SIG-M5 treated with dmso at 0.1 percent for 504 hours (cell line): ENCODE measurements at regions not wholly inside any gene's neighbourhood (a gene's known extent, or its start where the extent isn't known, plus 50 kb on each side); places are given as distances from the start of the nearest gene placed in this dataset.

Source experiments
- DNase-seq: peaks from one replicate; lab custom pipeline; 2025; ENCODE audit not compliant: unreplicated experiment; lab: John Stamatoyannopoulos, UW

DNA sequence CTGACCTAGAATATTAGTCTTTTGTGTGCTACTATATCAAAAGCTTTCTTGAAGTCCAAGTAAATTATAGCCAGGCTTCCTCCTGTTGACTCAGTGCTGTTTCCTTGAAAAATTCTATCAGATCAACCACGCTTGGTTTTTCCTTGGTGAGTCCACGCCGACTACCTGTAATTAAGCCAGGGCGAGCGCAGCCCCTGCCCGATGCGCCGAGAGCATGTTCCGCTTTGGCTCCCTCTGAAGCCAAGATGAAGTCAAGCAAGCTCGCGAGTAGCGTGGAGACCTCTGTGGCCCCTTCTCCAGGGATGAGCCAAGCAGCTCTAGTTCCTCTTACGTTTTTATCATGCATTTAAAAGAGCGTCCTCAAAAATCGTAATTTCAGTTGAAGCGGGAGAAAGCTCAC lies 641.2 kb downstream of the CDH26 start:
- DNase-seq = no peak

DNA sequence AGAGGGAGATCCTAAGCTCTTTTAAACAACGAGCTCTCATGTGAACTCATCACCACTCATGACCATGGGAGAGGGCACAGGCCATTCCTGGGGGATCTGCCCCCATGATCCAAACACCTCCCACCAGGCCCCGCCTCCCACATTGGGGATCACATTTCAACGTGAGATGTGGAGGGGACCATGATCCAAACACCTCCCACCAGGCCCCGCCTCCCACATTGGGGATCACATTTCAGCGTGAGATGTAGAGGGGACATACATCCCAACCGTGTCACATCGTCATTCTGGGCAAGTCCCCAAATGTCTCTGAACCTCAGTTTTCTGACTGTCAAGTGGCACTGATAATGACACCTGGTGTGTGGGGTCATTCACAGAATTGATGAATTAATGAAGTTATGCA lies 641.8 kb downstream of the CDH26 start:
- DNase-seq = no peak

DNA sequence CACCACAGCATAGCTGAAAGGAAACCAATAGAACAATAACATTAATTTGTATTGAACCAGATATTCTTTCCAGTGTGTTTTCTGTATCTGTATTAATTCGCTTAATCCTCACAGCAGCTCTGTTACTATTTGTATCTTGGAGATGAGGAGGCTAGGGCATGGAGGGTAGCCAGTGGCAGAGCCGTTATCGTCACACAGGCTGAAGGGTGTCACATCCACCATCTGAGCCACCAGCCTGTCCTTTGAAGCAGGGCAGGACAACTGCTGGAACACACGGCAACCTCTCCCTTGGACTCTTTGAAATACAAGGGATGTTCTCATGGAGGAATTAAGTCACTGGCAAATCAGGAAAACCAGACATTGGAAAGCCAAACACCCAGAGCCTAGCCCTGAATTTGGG lies 628.0 kb upstream of the CDH4 start:
- DNase-seq = no peak

DNA sequence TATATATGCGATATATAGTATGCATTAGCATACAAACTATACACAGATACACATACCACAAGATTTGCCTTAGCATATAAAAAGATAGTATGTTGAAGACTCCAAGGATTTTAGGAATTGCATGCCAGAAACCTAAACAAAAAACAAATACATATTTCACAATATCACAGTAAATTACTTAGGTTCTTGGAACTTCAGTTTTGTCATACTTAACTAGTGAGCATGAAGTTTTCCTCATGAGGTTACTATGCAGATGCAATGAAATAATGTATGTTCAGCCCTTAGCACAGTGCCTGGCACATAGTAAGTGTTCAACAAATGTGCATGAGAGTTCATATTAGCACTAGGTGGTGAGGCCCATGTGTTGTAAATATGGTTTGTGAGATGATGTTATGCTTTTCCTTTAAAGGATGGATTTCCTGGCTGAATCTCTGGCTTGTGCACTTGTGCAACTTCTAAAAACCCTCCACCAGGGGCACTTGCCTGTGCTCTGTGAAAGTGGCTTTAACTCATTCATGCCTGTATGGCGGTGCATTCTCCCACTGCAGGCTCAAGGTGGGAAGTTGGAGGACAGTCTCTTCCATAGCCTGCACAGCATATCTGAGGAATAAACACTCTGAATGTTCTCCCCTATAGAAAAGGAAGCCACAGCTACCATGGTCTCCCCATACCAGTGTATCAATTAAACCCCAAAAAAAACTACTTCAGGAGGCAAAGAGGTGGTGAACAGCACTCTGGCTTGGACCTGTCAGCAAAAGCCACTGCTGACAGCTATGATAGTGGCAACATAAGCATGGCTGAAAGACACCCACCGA lies 624.1 kb upstream of the CDH4 start:
- no peak for DNase-seq

DNA sequence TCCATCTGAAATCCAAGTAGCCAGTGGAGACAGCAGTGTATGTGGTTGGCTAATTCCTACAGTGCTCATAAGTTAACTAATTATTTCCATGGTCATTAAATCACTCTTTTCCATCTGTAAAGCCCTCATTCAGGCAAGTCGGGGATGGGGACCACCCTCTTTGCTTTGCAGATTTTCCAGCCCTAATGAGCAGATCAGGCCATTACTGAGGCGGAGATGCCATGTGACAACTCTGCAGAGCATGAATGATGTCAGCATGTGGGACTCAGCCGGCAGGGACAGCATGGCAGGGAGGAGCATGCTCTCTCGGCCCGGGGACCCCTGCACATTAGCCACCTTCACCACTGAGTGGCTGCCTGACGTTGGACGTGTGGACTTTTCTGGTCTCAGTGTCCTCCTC lies 623.3 kb upstream of the CDH4 start:
- no peak for DNase-seq

DNA sequence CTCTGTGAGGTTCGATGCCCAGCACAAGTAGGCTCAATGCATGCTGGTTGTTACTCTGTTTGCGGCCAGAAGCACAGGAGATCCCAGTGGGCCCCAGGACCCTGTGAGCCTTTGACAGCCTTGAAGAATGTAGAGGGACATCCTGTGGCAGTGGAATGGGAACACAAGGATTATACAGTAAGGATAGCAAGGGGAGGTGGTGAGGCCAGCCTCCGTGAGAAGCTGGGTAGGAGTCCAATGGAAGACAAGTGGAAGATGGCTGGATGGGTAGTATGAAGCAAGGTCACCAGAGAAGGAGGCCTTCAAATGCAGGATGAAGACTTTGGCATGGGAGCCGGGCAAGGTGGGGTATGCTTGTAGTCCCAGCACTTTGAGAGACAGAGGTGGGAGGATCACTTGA lies 622.9 kb upstream of the CDH4 start:
- no peak for DNase-seq

DNA sequence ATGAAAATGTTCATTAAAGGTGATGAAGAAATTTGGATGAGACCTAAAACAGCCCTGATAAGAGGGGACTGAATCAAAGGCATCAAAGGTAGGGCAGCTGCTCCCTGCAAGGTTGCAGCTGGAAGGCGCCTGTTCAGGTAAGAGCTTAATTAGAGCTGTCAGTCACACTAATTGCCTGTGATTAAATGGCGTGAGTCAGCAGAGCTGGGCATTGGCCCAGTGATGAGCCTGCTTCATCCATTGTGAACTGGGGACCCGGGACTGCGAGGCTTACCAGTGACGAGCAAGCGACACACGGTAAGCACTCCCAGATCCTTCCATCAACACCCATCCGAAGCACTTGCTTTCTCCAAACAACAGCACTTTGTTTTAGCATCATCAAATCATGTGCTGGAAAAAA lies 621.5 kb upstream of the CDH4 start:
- no peak for DNase-seq

DNA sequence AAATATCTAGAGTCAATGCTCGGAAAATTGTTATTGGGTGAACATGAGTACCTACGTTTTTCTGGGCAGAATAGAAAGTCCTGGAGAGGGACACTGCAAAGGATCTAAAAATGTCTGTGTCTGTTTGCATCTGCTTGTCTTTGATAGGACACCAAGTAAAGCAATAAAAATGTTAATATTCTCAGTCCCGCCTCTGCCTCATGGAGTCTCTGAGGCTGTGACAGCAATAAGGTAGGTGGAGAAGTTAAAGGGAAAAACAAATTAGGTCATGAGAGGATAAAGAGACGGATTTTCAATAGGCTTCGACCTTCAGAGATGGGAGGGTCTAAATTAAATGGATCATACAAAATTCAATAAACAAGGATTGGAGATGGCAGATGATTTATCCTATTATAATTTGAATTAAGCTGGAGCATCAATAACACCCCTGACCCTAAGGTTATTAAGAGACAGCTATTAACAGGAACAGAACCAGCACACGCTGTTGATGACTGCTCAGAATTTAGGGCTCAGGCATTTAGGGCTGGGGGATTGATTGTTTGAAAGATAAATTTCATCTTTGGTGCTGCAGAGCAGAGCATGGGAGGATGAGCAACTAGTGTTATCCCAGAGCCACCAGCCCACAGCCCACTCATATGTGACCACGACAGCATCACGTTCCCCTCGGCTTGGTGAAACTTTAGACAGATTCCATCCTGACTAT lies 620.3 kb upstream of the CDH4 start:
- no peak for DNase-seq

DNA sequence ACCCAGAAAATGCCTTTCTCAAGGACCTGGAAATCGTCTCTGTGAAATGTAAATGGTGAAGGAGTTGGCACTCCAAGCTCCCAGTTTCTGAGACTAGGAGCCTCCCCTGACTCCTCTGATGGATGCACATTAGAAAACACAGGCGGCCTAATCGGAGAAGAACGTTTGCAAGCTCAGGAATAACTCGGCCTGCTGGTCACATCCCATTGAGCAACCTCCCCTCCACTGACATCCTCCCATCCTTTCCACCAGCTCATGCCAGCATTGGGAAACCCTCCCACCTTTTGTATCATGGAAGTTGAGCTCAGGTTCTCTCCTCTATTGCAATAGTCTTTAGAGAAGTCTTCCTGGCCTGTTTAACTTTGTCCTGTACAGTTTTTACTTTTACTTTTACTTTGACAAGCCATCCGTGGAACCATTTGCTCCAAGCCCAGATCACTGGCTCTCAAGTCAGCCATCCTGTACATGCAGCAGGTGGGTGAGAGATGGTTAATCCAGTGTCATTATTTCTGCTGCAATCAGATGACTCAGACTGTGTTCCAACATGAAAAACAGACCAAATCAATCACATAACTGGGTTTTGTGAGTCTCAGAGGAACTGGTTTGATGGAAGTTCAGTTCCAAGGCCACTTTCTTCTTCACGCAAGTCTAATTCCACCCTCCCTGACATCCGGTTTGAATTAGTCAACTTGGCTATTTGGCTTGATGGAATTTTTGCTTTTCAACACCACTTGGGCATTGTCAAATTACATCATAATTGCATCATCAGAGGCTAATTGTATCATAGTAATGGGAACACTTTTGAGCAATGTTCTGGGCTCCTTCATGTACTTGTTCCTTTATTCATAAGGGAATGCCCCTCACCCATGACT lies 619.4 kb upstream of the CDH4 start:
- no peak for DNase-seq

DNA sequence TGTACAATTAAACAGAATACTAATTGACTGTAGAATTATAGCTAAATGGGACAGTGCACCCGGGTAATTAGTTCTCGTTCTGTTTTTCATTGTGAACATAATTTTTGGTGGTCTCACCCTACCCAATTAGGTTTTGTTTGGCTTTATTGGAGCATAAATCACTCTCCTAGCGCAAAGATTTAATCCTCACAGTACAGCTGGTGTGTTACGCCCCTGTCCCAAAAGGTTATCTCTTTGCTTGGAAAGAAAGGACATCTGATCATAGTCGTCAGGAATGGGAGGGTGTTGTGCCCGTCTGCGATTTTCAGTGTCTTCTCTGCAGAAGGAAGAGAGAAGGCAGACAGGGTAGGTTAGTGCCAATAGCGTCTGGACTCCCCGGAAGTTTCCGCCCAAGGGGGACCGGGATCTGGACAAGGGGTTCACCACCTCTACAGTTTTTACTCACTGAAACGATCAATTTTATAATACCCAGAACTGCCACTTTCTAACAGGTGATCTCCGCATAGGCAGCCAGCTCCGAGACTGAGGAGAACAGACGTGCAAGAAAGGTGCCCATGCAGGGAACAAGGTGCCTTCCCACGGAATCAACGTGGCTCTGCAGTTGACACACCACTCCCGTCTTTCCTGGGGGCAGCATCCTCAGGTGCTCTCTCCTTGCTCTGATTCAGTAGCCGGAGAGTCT lies 617.4 kb upstream of the CDH4 start:
- no peak for DNase-seq

DNA sequence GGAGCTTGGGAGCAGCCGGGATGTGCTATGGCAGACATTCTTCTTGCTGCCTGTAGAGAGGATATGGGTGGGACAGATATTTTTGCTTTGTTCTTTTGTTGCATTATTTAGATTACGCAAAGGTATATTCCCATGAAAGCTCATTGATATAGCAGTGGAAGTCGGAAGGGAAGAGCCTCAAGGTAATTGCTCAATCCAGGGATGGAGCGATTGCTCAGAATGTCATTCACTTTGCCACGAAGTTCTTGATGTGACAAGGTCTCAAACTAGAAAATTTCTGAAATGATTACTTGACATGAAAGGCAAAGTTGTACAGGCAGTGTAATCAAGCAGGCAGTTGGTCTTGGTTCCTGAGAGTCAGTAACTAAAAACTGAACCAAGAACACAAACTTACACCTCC lies 615.6 kb upstream of the CDH4 start:
- no peak for DNase-seq

DNA sequence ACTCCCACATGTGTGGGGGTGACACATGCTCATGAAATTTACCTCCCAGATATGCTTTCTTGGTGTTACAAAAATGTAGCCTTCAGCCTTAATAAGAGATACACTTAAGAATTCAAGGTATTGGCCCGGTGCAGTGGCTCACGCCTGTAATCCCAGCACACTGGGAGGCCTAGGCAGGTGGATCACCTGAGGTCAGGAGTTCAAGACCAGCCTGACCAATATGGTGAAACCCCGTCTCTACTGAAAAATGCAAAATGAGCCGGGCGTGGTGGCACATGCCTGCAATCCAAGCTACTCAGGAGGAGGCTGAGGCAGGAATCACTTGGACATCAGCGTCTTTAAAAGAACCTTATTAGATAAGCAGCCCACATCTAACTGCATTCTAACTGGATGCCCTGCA lies 614.3 kb upstream of the CDH4 start:
- no peak for DNase-seq

DNA sequence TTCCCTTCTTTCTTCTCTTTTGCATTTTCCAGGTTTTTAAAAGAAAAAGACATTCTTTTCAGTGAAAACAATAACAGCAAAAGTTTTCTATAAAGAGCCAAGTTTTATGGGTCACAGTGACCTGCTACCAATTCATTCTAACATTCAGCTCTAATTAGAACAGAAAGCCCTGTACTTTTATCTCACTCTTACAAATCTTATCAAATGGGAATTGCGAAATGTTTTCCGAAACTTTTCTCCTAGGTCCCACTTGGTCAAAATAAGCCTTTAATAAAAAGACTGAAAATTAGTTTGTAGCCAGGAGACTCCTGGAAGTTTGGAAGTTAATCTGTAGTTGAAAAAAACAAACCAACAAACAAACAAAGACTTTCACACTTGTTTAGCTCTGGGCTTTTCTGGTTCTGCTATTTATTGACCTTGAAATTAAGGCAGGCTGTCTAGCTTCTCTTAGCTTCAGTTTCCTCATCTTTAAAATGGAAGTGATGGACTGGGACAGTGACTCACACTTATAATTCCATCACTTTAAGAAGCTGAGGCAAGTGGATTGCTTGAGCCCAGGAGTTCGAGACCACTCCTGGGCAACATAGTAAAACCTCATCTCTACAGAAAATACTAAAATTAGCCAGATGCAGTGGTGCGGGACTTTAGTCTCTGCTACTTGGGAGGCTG lies 613.5 kb upstream of the CDH4 start:
- no peak for DNase-seq

DNA sequence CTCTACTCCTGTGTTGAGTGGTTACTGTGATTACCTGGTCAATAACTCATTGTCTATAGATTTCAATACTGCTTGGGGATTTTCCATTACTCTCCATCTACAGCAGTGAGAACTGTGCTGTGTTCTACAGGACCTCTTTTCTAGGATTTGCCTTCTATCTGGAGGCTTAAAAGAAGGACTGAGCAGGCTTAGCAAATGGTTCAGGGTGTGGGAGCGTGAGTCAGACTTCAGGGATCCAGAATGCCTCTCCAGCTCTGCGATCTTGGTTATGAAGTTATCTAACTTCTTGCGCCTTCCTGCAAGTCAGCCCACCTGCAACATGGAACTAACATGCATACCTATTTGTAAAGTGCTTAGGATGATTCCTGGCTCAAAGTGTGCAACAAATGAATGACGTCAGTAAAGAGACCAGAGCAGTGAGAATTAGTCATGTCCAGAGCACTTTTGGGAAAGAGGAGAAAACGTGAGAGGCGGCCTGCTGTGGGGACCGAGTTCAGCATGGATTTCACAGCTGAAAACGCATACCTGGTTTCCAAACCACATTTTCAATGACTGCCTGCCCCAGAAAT lies 610.1 kb upstream of the CDH4 start:
- DNase-seq = no peak

DNA sequence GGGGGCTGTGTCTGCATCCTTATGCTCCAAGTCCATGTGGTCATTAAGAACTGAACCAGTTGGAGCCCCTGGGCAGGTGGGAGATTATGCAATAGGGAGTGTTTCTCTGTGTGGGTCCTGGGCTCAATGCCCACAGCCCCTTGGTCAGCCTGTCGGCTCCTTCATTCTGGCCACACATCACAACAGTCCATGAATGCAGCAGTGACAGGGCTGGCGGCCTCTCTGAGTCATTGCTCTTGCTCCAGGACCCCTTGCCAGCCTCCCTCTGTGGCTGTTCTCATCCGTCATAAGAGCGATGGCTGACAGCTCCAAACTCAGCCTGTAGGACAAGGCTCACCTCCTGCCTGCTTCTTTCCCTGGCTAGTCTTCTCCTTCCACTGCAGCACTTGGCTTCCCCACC lies 609.5 kb upstream of the CDH4 start:
- DNase-seq = no peak

DNA sequence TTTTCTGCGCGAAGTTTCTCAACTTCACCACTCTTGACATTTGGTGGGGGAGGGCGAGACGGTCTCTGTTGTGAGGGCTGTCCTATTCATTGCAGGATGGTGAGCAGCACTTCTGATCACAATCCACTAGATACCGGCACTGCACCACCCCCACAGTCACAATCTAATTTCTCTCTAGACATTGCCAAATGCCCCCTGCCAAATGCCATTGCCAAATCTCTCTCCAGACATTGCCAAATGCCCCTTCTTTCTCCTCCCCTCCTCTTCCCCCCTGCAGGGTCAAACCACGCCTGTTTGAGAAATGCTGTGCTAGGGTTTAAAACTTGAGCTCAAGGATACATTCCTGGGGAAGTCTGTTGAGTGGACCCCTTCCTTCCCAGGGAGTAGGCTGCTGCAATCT lies 603.5 kb upstream of the CDH4 start:
- peak; percentile 3 for DNase-seq

DNA sequence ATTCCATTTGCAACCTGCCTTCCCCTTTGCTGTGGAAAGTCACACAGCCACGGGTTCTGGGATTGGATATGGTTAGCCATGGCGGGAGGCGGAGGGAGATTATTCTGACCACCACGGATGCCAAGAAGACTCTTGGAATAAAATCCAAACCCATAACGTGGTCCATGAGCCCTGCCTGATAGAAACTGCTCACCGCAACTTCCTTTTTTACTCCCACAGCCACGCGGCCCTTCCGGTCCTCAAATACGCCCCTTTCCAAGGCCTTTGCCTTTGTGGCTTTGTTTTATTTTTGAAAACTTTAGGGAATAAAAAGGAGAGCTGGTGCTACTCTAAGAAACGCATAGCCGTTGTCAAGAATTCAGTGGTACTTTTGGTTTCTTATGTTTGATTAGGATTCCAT lies 602.5 kb upstream of the CDH4 start:
- DNase-seq = no peak

DNA sequence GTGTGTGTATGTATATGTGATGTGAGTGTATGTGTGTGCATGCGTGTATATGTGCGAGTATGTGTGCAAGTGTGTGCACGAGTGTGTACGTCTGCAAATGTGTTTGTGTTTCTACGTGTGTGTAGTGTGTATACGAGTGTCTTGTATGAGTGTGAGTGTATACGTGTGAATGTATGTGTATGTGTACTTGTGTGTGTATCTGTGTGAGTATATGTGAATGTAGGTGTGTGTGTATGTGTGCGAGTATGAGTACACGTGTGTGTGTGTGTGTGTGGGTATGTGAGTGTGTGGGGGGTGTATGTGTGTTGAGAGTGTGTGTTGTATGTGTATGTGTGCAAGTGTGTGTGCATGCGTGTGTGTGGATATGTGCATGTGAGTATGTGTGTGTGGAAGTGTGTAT lies 602.0 kb upstream of the CDH4 start:
- DNase-seq = no peak

DNA sequence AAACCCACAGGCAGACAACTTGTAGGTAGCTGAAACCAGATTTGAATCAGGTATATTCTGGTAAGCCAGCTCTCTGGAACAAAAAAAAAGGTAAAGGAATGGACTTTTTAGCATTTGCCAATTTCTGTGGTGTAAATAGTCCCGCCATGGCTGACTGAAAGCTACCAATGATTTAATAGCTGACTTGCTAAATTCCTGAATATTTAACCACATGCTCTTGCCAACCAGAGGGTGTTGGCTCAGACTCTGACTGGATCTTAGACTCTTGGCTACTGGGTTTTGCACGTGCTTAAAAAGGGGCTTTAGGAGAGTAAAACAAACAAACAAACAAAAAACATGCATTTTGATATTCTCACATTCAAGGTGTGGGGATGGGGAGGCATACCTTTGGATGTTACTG lies 600.0 kb upstream of the CDH4 start:
- no peak for DNase-seq

DNA sequence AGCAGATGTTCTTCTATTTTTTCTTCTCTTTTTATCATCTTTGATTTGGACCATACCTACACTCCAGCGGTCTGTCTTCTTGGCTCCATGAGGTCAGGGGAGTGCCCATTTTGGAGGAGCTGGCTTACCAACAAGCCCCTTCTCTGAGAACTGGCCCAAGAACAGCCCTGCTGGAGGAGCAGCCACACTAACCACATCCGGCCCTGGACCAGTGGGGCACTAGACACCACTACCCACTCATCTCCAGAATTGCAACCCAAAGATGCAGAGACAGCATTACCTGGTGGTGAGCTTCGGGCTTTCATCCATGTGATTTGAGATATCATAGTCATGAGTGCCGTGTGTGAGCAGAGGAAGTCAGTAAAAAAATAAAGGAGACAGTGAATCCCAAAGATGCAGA lies 599.4 kb upstream of the CDH4 start:
- DNase-seq = no peak
